Heart right ventricle (tissue), 16 donors: ENCODE measurements at regions not wholly inside any gene's neighbourhood (a gene's known extent, or its start where the extent isn't known, plus 50 kb on each side); places are given as distances from the start of the nearest gene placed in this dataset.
"Not testable (repeated sequence)": the region's sequence is repeated elsewhere in the genome, so short reads cannot be mapped to it uniquely, and the experiment has no call there.

Experiments used
- ATAC-seq, 8 donors: fragments of 200-7000 bp; cut with Tn5 transposase; one replicate each; pipeline ENCODE4 v1.9.1; 2020; ENCODE audit warnings: mild to moderate bottlenecking in 8 of 8, moderate library complexity in 8 of 8, moderate number of reproducible peaks in 1 of 8
- DNase-seq, 2 donors: peaks; one replicate each; pipeline ENCODE4 v3.0.0-alpha.2; 2020
- H3K27ac ChIP-seq, 10 donors: fragments of 200-600 bp; sonication (generic) in 2 of 10; one replicate each; pipeline versions ENCODE4 v1.5.0 to v1.8.0; 2020 to 2022; ENCODE audit warnings: mild to moderate bottlenecking in 3 of 10
- H3K27me3 ChIP-seq, 7 donors: fragments of 200-600 bp; one replicate each; pipeline ENCODE4 v1.8.0; 2021 to 2022; ENCODE audit warnings: mild to moderate bottlenecking in 2 of 7
- H3K36me3 ChIP-seq, 9 donors: fragments of 200-600 bp; sonication (generic) in 1 of 9; one replicate each; pipeline versions ENCODE4 v1.5.0 to v1.8.0; 2020 to 2022; ENCODE audit warnings: mild to moderate bottlenecking in 2 of 9
- H3K4me1 ChIP-seq, 9 donors: fragments of 200-600 bp; sonication (generic) in 1 of 9; one replicate each; pipeline versions ENCODE4 v1.5.0 to v1.8.0; 2020 to 2022; ENCODE audit warnings: mild to moderate bottlenecking in 4 of 9
- H3K4me3 ChIP-seq, 10 donors: fragments of 200-600 bp; sonication (generic) in 2 of 10; one replicate each; pipeline versions ENCODE4 v1.5.0 to v1.8.0; 2020 to 2022; ENCODE audit warnings: mild to moderate bottlenecking in 7 of 10, moderate library complexity in 2 of 10
- H3K9me3 ChIP-seq, 11 donors: fragments of 200-600 bp in 10 of 11; sonication (generic) in 2 of 11; one replicate each; pipeline versions ENCODE4 v1.5.0 to v1.8.0; 2013 to 2022; ENCODE audit warnings: mild to moderate bottlenecking in 2 of 11, control low read depth in 1 of 11, moderate library complexity in 1 of 11
- WGBS, 2 donors: extraction: QIAGEN DNeasy Blood & Tissue Kit; methylation state at CpG; one replicate each; pipeline ENCODE4 v1.1.7; 2013; ENCODE audit warnings: inconsistent platforms in 1 of 2; 5-methylcytosine and 5-hydroxymethylcytosine counted together
- intact Hi-C, 10 donors: fragments of 100-400 bp; cut with DNase I; formaldehyde crosslinking; loops; one replicate each; pipeline versions ENCODE4 v1.11.1 to v1.14.2; 2022
- TF ChIP-seq, protein P1 (sequence below), 9 donors: fragments of 200-600 bp; sonication (generic) in 2 of 9; IDR thresholded peaks; one replicate each; pipeline versions ENCODE4 v1.5.0 to v1.8.0; 2021 to 2022; ENCODE audit warnings: antibody characterized with exemption in 9 of 9, mild to moderate bottlenecking in 5 of 9, moderate library complexity in 1 of 9
- donor health status: Arrhythmogenic right ventricular cardiomyopathy.
- donor health status: ischemic (EF 13 %, LVEDD 7.1; RV severe dilation, severe dysfunction).
- donor health status: healthy with polysubstance abuse.
- donor health status: DM: no; HTN: yes; CAD: no.
- donor health status: DM: no; HTN: no; CAD: no.
- donor health status: ischemic (EF 25% LVEDD 6.9; RV normal size, moderate dysfunction).
- donor health status: ischemic (EF 25% LVEDD 5.7; RV mildly dilated, moderate dysfunction).
- donor health status: healthy.
- donor health status: DM: yes; HTN: yes; CAD: no.
- donor health status: Ischemic cardiomyopathy.
- donor health status: ischemic (EF 35%, LVEDD 5.7; RV mildly dilated, moderate dysfunction).
- donor health status: nonischemic (EF 11% LVEDD 7.7; RV severe dilation, severe dysfunction).
- donor health status: DM: yes; HTN: yes; CAD: no.
- donor health status: PGD.
- donor health status: ischemic (EF 29% LVEDD 5.4; RV normal size, mild dysfunction).
- donor health status: nonischemic (EF 23%, LVEDD 6.1; RV moderate dilation, normal function).

DNA sequence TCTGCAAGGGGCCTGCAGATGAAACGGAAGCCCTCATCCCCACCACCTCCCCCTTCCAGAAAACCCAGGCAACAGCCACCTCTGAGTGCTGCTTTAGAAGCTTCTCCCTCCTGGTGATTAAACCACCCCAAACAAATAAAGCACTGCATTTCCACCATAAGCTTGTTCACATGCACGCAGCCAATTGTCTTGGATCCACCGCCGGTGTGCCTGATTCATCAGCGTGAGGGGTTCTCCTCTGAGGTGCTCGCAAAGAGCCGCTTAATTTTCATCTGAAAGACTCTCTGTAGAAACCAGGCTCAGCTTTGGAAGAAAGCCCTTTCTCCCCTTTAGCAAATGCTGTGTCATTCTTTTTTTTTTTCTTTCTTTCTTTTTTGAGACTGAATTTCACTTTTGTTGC lies 155.2 kb upstream of the EEF2KMT start:
- Histone ChIP-seq H3K9me3 (no peaks in the 10 kb centered on the region), H3K4me3 (no peak overlapping the region), H3K27me3 (peaks cover 0 to 7% (median 0%) of the 10 kb centered on the region in 7 donors), H3K36me3 (no peaks in the 10 kb centered on the region), H3K27ac (no peak overlapping the region), H3K4me1 (no peaks in the 10 kb centered on the region)
- intact Hi-C loops: no loop called here
- DNase-seq (no peak), ATAC-seq (no peak)
- WGBS, 2 donors: 37 to 45% methylated on average over 7 of the region's 7 CpGs
- TF ChIP-seq, protein P1, sequence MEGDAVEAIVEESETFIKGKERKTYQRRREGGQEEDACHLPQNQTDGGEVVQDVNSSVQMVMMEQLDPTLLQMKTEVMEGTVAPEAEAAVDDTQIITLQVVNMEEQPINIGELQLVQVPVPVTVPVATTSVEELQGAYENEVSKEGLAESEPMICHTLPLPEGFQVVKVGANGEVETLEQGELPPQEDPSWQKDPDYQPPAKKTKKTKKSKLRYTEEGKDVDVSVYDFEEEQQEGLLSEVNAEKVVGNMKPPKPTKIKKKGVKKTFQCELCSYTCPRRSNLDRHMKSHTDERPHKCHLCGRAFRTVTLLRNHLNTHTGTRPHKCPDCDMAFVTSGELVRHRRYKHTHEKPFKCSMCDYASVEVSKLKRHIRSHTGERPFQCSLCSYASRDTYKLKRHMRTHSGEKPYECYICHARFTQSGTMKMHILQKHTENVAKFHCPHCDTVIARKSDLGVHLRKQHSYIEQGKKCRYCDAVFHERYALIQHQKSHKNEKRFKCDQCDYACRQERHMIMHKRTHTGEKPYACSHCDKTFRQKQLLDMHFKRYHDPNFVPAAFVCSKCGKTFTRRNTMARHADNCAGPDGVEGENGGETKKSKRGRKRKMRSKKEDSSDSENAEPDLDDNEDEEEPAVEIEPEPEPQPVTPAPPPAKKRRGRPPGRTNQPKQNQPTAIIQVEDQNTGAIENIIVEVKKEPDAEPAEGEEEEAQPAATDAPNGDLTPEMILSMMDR (IDR thresholded peaks at IDR 0.05): no peak

GRCh38 chr16:5247403-5247802 lies 149.8 kb upstream of the EEF2KMT start:
- 54 to 72% methylated on average over 4 of the region's 4 CpGs for whole genome bisulfite sequencing, 2 donors
- intact Hi-C loops: loop anchor here in 1 of 10 donors (10.0 kb wide), 2 partner anchors 357 to 1397 kb away; no protein-coding TSS in a partner anchor

DNA sequence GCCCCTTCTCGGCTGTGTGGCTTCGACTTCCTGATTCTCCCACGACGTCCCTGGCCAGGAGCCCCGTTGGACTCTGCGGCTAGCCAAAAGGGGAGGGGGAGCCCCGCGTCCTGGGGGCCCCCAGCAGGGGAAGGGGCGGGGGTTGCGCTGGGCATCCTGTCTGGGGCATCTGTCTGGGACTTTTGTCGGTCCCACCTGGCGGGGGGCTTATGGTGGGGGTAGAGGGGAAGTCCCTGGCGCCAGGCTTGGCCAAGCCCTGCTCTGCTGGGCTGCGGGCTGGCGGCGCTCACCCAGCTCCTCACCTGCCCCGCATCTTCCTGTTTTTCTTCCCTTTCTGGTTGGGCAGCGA lies 142.7 kb upstream of the EEF2KMT start:
- not testable (repeated sequence) for H3K36me3 ChIP-seq, H3K4me1 ChIP-seq, ATAC-seq, H3K27ac ChIP-seq, DNase-seq, H3K9me3 ChIP-seq
- H3K4me3 ChIP-seq: peak overlapping the region in 7 of 10 donors; percentile 8 to 40 (median 31)
- H3K27me3 ChIP-seq: peaks cover 0 to 35% (median 28%) of the 10 kb centered on the region in 7 donors
- intact Hi-C loops: loop anchor here in 3 of 10 donors (5.0 to 10.0 kb wide), 3 partner anchors 365 to 1405 kb away; no protein-coding TSS in a partner anchor
- WGBS, 2 donors: 1% methylated on average over 8 to 16 of the region's 18 CpGs

More at GRCh38 chr16:5247403-5247802, 149.8 kb upstream of the EEF2KMT start:
- not testable (repeated sequence) for H3K9me3 ChIP-seq, H3K4me3 ChIP-seq, H3K27ac ChIP-seq, ATAC-seq, H3K36me3 ChIP-seq, DNase-seq, H3K4me1 ChIP-seq
- H3K27me3 ChIP-seq: peaks cover 0 to 18% (median 3%) of the 10 kb centered on the region in 7 donors

DNA sequence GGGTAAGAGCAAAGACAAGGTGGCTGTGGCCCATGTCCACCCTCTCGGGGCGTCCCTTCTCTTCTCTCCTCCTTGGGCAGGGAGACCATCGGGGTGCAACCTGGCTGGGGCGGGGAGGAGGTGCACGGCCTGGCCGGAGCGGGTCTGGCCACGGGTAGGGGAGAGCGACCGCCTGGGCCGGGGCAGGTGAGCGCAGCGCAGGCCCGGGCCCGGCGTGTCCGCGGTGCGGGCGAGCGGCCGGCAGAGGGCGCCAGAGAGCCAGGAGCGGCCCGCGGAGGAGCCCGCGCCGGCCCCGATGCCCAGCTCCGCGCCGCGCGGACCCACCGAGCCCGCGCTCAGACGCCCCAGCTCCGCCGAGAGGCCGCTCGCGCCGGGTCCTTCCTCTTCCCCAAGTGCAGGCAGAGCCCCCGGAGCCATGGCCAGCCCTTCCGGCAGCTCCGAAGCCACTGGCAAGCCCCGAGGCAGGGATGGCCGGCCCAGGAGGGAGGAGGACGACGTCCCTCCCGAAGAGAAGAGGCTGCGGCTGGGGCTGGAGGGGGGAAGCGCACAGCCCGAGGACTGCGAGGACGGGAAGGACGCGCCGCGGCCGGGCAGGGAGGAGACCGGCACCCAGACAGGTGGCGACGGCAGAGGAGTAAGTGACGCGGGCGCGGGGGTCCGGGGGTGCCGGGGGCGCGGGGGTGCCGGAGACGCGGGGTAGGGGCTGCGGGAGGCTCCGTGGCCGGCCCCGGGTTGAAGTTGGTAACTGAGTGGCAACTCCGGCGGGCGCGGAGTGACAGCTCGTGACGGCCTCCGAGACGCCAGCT lies 142.1 kb upstream of the EEF2KMT start:
- intact Hi-C loops: loop anchor here in 8 of 10 donors (5.0 to 10.0 kb wide), 4 partner anchors 365 to 1405 kb away; no protein-coding TSS in a partner anchor
- not testable (repeated sequence) for H3K27ac ChIP-seq, H3K4me1 ChIP-seq, H3K9me3 ChIP-seq, ATAC-seq, H3K36me3 ChIP-seq
- peak overlapping the region in 8 of 10 donors; percentile 8 to 40 (median 26) for H3K4me3 ChIP-seq
- peak; percentile 6 to 49 for DNase-seq
- H3K27me3 ChIP-seq: peaks cover 0 to 35% (median 31%) of the 10 kb centered on the region in 7 donors
- WGBS, 2 donors: 1% methylated on average over 44 to 82 of the region's 89 CpGs
- TF ChIP-seq, protein P1 (IDR thresholded peaks at IDR 0.05): peak; percentile 35 to 56 (median 45)

DNA sequence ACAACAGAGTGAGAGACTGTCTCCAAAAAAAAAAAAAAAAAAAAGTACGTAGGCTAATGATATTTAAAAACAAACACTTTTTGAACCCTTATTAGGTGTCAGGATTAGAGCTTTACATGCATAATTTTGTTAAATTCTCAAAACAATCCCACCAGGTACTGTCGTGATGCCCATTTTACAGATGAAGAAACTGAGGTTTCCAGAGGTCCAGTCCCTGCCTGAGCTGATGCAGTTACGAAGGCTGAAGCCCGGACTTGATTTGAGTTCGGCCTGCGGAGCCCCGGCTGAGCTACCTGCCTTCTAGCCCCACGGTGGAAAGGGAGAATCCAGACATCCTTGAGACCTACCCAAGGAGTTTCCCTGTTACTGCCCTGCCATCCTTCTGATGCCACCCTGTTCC lies 137.5 kb upstream of the EEF2KMT start:
- Histone ChIP-seq H3K27me3 (peaks cover 0 to 41% (median 22%) of the 10 kb centered on the region in 7 donors), H3K4me3 (no peak overlapping the region), H3K27ac (no peak overlapping the region), H3K36me3 (no peaks in the 10 kb centered on the region), H3K4me1 (no peaks in the 10 kb centered on the region), H3K9me3 (peaks cover 0 to 6% (median 0%) of the 10 kb centered on the region in 11 donors)
- intact Hi-C loops: loop anchor here in 5 of 10 donors (5.0 to 10.0 kb wide), 3 partner anchors 380 to 1410 kb away; no protein-coding TSS in a partner anchor
- ATAC-seq (no peak), DNase-seq (no peak)
- TF ChIP-seq, protein P1 (IDR thresholded peaks at IDR 0.05): no peak
- 75 to 81% methylated on average over 8 of the region's 8 CpGs for WGBS, 2 donors
